ENCODE measurements at regions not wholly inside any gene's neighbourhood (a gene's known extent, or its start where the extent isn't known, plus 50 kb on each side); places are given as distances from the start of the nearest gene placed in this dataset.

DNA sequence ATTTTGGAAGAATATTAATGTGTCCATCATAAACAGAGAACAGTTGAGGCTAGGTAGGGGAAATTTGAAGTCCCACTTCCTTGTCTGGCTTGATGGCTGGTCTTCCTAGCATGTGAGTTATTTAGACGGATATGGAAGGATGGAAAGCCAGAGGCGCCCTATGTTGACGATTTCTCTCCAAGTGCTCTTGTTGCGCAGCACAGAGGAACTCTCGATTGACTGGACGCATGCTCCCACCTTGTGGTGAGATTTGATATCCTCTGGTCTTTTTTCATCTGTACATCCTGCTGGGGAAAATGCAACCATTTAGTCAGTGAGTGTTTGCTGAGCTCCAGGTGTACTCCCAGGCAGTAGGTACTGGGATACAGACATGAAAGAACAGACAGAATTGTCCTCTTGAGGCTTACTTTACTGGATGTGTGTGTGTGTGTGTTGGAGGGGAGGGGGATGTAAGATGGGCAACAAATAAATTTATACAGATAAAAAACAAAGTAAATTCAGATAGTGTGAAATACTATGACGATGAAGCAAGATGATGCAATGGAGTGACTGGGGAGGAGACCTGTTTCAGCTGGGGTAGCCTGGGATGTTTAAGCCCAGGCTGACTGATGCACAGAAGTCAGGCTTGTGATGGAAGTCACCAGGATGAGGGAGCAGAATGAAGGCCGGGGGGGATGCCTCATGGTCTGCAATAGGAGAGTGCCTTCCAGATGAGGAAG, 137.2 kb downstream of the TRIM43 start (continued):
- TF ChIP-seq IRF3 (IDR thresholded peaks at IDR 0.05; ENCODE audit: low read depth, low read length) (no peak), GATA2 (CRISPR knock-in tag; IDR thresholded peaks at IDR 0.05) (no peak), YY1 (IDR thresholded peaks at IDR 0.05; ENCODE audit: low read depth) (no peak), NFIC (IDR thresholded peaks at IDR 0.05; ENCODE audit: borderline replicate concordance) (no peak), POLR2AphosphoS5 (IDR thresholded peaks at IDR 0.05; ENCODE audit: low read depth, low read length) (no peak), TAF1 (IDR thresholded peaks at IDR 0.05; ENCODE audit: borderline replicate concordance, low read depth, low read length) (no peak), FOXJ3 (CRISPR knock-in tag; IDR thresholded peaks at IDR 0.05) (no peak)
- TF ChIP-seq, protein P1, sequence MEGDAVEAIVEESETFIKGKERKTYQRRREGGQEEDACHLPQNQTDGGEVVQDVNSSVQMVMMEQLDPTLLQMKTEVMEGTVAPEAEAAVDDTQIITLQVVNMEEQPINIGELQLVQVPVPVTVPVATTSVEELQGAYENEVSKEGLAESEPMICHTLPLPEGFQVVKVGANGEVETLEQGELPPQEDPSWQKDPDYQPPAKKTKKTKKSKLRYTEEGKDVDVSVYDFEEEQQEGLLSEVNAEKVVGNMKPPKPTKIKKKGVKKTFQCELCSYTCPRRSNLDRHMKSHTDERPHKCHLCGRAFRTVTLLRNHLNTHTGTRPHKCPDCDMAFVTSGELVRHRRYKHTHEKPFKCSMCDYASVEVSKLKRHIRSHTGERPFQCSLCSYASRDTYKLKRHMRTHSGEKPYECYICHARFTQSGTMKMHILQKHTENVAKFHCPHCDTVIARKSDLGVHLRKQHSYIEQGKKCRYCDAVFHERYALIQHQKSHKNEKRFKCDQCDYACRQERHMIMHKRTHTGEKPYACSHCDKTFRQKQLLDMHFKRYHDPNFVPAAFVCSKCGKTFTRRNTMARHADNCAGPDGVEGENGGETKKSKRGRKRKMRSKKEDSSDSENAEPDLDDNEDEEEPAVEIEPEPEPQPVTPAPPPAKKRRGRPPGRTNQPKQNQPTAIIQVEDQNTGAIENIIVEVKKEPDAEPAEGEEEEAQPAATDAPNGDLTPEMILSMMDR (IDR thresholded peaks at IDR 0.05), result peak; percentile 73

- H3K79me2 ChIP-seq (ENCODE audit: insufficient read depth), result no peaks in the 10 kb centered on the region
- no peak overlapping the region for H2AFZ ChIP-seq (ENCODE audit: low read depth)
- H3K36me3 ChIP-seq (replicated peaks in 1 of 2; ENCODE audit: control insufficient read depth in 1 of 2, insufficient read depth in 2 of 2, low read length in 1 of 2), result no peaks in the 10 kb centered on the region
- DNase-seq, result no peak
- H3K27me3 ChIP-seq (ENCODE audit: insufficient read depth), result no peaks in the 10 kb centered on the region
- no peaks in the 10 kb centered on the region for H3F3A ChIP-seq (replicated peaks; ENCODE audit: insufficient read depth)
- H3K4me3 ChIP-seq (ENCODE audit: low read depth in 2 of 2, low read length in 1 of 2), result no peak overlapping the region
- H3K4me2 ChIP-seq, result no peak overlapping the region
- WGBS (ENCODE audit: low lambda C conversion rate), result 88% methylated on average over 2 of the region's 2 CpGs
- H3K9me2 ChIP-seq, result no peaks in the 10 kb centered on the region
- no peak for TF ChIP-seq FOSL2 (IDR thresholded peaks at IDR 0.05; ENCODE audit: borderline replicate concordance, low read depth)
- no peak for TF ChIP-seq EP300 (IDR thresholded peaks at IDR 0.05; ENCODE audit: borderline replicate concordance in 1 of 2, low read depth in 1 of 2, low read length in 1 of 2)
- no peak for TF ChIP-seq SMC3 (IDR thresholded peaks at IDR 0.05; ENCODE audit: low read depth, low read length)
- TF ChIP-seq MEF2A (IDR thresholded peaks at IDR 0.05; ENCODE audit: borderline replicate concordance, low read depth), result no peak
- no peak for TF ChIP-seq RAD21 (IDR thresholded peaks at IDR 0.05; ENCODE audit: low read length)
- TF ChIP-seq ELF1 (IDR thresholded peaks at IDR 0.05), result no peak
- no peak for TF ChIP-seq RCOR1 (IDR thresholded peaks at IDR 0.05; ENCODE audit: low read length)
- no peak for TF ChIP-seq FOXM1 (IDR thresholded peaks at IDR 0.05; ENCODE audit: low read depth)
- TF ChIP-seq YY1 (IDR thresholded peaks at IDR 0.05; ENCODE audit: low read depth), result no peak
- no peak for TF ChIP-seq SIN3A (IDR thresholded peaks at IDR 0.05; ENCODE audit: borderline replicate concordance, low read depth, low read length)
- TF ChIP-seq TEAD4 (IDR thresholded peaks at IDR 0.05; ENCODE audit: borderline replicate concordance, insufficient read depth), result no peak
- H3K27ac ChIP-seq (ENCODE audit: low read depth in 2 of 2, low read length in 1 of 2), result no peak overlapping the region
- H3K9me3 ChIP-seq, result no peaks in the 10 kb centered on the region
- POLR2A ChIA-PET, result no interaction called here
- H3K9ac ChIP-seq, result no peak overlapping the region
- CTCF ChIA-PET, result interaction anchor here (0.9 to 2.6 kb wide), 4 partner anchors 341 to 498 kb away, joined by 3 to 12 read pairs (median 4); no protein-coding TSS in a partner anchor
- H4K20me1 ChIP-seq (ENCODE audit: insufficient read depth), result no peaks in the 10 kb centered on the region
- H3K4me1 ChIP-seq (ENCODE audit: control insufficient read depth in 1 of 2, insufficient read depth in 2 of 2, low read depth in 1 of 2, low read length in 1 of 2), result no peaks in the 10 kb centered on the region
Observed at GRCh38 chr2:95729597-95729955, 137.8 kb downstream of the TRIM43 start.
